ENCODE measurements at regions not wholly inside any gene's neighbourhood (a gene's known extent, or its start where the extent isn't known, plus 50 kb on each side); places are given as distances from the start of the nearest gene placed in this dataset.

DNA sequence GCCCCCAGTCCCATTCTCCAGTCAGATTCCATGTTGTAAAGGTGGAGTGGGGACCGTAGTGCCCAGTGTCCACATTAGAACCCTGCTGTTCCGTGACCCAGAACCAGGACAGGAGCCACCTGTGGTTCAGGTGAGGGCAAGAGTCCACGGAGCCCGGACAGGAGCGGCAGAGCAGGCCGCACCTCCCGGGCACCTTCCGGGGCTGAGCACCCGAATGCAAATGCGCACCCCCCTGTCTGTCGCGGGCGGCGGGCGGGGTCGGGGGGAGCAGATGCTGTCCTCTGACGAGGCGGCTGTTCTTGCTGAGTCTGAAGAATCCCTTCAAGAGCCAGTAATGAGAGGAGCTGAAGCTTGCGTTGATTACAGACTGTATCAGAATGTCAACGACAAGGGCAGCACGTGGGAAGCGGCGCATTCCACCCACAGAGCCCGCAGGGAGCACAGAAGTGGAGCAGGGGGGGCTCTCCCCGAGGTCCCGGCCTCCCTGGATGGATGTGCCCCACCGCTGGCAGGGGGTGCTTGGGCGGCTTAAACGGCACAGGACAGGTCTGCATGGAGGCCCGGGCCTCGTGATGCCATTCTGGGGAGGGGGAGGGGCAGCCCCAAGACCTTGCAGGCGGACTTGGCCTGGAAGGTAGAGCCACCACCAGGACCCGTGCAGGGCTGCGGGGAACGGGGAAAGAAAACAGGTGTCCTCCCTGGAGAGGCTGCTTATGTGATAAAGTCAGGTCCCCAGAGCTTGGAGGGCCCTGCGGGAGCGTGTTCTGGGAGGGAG lies 407.5 kb upstream of the RNF32 start:
- no peaks in the 10 kb centered on the region for H3K4me1 ChIP-seq (ENCODE audit: insufficient read depth, low read length)
- no peak overlapping the region for H3K9ac ChIP-seq (ENCODE audit: insufficient read depth, low read depth, low read length)
- intact Hi-C loops (cut with micrococcal nuclease; ENCODE audit: unreplicated experiment): no loop called here
- ATAC-seq (no peak), FAIRE-seq (no peak), DNase-seq (ENCODE audit: low spot score) (no peak)
- no peaks in the 10 kb centered on the region for H3K9me3 ChIP-seq (ENCODE audit: low read length)
- H4K20me1 ChIP-seq (ENCODE audit: insufficient read depth, low read length): no peaks in the 10 kb centered on the region
- H3K36me3 ChIP-seq (replicated peaks in 1 of 2; ENCODE audit: control insufficient read depth in 1 of 2, insufficient read depth in 2 of 2, low read length in 2 of 2): no peaks in the 10 kb centered on the region
- no peak overlapping the region for H2AFZ ChIP-seq (ENCODE audit: low read length)
- H3K27ac ChIP-seq (ENCODE audit: extremely low read length, insufficient read depth, low read length): no peak overlapping the region
- TF ChIP-seq, protein P1, sequence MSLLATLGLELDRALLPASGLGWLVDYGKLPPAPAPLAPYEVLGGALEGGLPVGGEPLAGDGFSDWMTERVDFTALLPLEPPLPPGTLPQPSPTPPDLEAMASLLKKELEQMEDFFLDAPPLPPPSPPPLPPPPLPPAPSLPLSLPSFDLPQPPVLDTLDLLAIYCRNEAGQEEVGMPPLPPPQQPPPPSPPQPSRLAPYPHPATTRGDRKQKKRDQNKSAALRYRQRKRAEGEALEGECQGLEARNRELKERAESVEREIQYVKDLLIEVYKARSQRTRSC (CRISPR knock-in tag; IDR thresholded peaks at IDR 0.05; ENCODE audit: low read depth): no peak
- TF ChIP-seq NONO (IDR thresholded peaks at IDR 0.05): no peak
- no peak for TF ChIP-seq NONO (CRISPR knock-in tag; conservative IDR thresholded peaks at IDR 0.05)
- no peak for TF ChIP-seq ZSCAN22 (CRISPR knock-in tag; IDR thresholded peaks at IDR 0.05)
- TF ChIP-seq KDM3A (CRISPR knock-in tag; IDR thresholded peaks at IDR 0.05; ENCODE audit: low read depth): no peak
- no peak for TF ChIP-seq DR1 (CRISPR knock-in tag; IDR thresholded peaks at IDR 0.05)
- H3K79me2 ChIP-seq (ENCODE audit: insufficient read depth, low read length): no peaks in the 10 kb centered on the region
- no TSS peak for BruUV-seq (replicated peaks)
- WGBS (ENCODE audit: low lambda C conversion rate): 37% methylated on average over 16 of the region's 37 CpGs
- H3K27me3 ChIP-seq (ENCODE audit: control insufficient read depth in 1 of 2, insufficient read depth in 2 of 2, low read length in 2 of 2): peaks cover 1 to 53% of the 10 kb centered on the region in 2 experiments; a peak in 4 of 5 replicates
- in situ Hi-C loops (cut with HindIII; ENCODE audit: extremely low pct_ligation_motif_present, low pct_unique_long_range_greater_than_20kb): no loop called here
- H3K4me3 ChIP-seq (replicated peaks in 1 of 3; ENCODE audit: insufficient read depth in 1 of 3, low read depth in 2 of 3, low read length in 3 of 3): no peak overlapping the region
- ChIA-PET POLR2A (no interaction called here), CTCF (ENCODE audit: low intra/inter-chr PET ratio, low total read pairs) (no interaction called here)
- no peak overlapping the region for H3K4me2 ChIP-seq (ENCODE audit: low read depth, low read length)

DNA sequence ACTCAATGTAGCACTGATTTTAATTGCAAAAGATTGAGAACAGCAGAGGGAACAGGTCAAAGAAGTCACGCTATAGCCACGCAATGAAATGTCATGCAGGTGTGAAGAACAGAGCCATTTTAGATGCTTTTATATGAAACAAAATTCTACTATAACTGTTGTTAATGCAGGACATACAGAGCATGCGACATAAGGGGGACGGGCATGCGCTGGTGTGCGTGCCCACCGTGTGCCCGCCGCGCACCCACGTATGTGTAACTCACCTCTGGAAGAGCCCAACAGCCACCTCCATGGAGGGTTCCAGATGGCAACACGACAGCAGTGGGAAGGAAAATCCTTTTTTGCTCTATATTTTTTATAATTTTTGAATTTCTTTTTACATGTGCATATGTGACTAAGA lies 410.0 kb upstream of the RNF32 start:
- H3K4me3 ChIP-seq (replicated peaks in 1 of 3; ENCODE audit: insufficient read depth in 1 of 3, low read depth in 2 of 3, low read length in 3 of 3): no peak overlapping the region
- in situ Hi-C loops (cut with HindIII; ENCODE audit: extremely low pct_ligation_motif_present, low pct_unique_long_range_greater_than_20kb): no loop called here
- no peak overlapping the region for H2AFZ ChIP-seq (ENCODE audit: low read length)
- ATAC-seq: no peak
- no peaks in the 10 kb centered on the region for H3K36me3 ChIP-seq (replicated peaks in 1 of 2; ENCODE audit: control insufficient read depth in 1 of 2, insufficient read depth in 2 of 2, low read length in 2 of 2)
- 57% methylated on average over 8 of the region's 12 CpGs for WGBS (ENCODE audit: low lambda C conversion rate)
- no peaks in the 10 kb centered on the region for H3K79me2 ChIP-seq (ENCODE audit: insufficient read depth, low read length)
- H3K4me2 ChIP-seq (ENCODE audit: low read depth, low read length): no peak overlapping the region
- ChIA-PET POLR2A (no interaction called here), CTCF (ENCODE audit: low intra/inter-chr PET ratio, low total read pairs) (no interaction called here)
- H3K9ac ChIP-seq (ENCODE audit: insufficient read depth, low read depth, low read length): no peak overlapping the region
- H3K4me1 ChIP-seq (ENCODE audit: insufficient read depth, low read length): no peaks in the 10 kb centered on the region
- peaks cover 1 to 29% of the 10 kb centered on the region in 2 experiments; a peak in 3 of 5 replicates for H3K27me3 ChIP-seq (ENCODE audit: control insufficient read depth in 1 of 2, insufficient read depth in 2 of 2, low read length in 2 of 2)
- H3K9me3 ChIP-seq (ENCODE audit: low read length): no peaks in the 10 kb centered on the region
- no peak for DNase-seq (ENCODE audit: low spot score)
- no peak overlapping the region for H3K27ac ChIP-seq (ENCODE audit: extremely low read length, insufficient read depth, low read length)
- H4K20me1 ChIP-seq (ENCODE audit: insufficient read depth, low read length): no peaks in the 10 kb centered on the region
- TF ChIP-seq MZF1 (CRISPR knock-in tag; IDR thresholded peaks at IDR 0.05; ENCODE audit: borderline replicate concordance) (no peak), ZNF343 (CRISPR knock-in tag; IDR thresholded peaks at IDR 0.05) (no peak), TBL1XR1 (IDR thresholded peaks at IDR 0.05; ENCODE audit: borderline replicate concordance, low read length, partially characterized antibody) (no peak), ZNF354B (CRISPR knock-in tag; IDR thresholded peaks at IDR 0.05) (no peak), ATF7-NPFF (CRISPR knock-in tag; IDR thresholded peaks at IDR 0.05; ENCODE audit: low read depth) (no peak), TEAD3 (CRISPR knock-in tag; optimal IDR thresholded peaks at IDR 0.05; ENCODE audit: borderline replicate concordance) (no peak), IKZF4 (CRISPR knock-in tag; IDR thresholded peaks at IDR 0.05; ENCODE audit: borderline replicate concordance, low read depth, not compliant biosample characterization) (no peak), TMF1 (CRISPR knock-in tag; IDR thresholded peaks at IDR 0.05; ENCODE audit: low read depth) (no peak), ZNF547 (CRISPR knock-in tag; IDR thresholded peaks at IDR 0.05) (no peak)
- no peak for FAIRE-seq
- intact Hi-C loops (cut with micrococcal nuclease; ENCODE audit: unreplicated experiment): no loop called here
- BruUV-seq (replicated peaks): no TSS peak

Data from HepG2 (cell line).